ENCODE measurements at regions not wholly inside any gene's neighbourhood (a gene's known extent, or its start where the extent isn't known, plus 50 kb on each side); places are given as distances from the start of the nearest gene placed in this dataset.

DNA sequence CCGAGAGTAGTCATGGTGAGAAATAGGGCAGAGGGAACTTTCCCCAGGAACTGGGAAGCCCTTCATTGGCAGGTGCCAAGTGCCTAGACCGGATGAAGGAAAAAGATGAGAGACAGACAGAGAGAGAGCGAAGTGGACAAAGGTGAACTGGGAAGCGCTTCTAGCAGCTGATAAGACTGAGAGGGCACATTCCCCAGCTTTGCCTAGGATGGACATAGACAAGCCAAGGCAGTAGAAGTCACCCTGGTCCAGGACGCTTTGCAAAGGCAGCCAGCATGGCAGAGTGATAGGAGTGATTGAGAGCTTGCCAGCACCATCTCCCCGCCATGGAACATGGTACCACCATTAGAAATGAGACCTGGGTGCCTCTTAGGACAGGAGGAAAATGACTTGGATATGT, 372.8 kb upstream of the MGMT start:
- no peaks in the 10 kb centered on the region for H3F3A ChIP-seq (ENCODE audit: low read length, unreplicated experiment)
- H3K27me3 ChIP-seq (ENCODE audit: low read length): no peaks in the 10 kb centered on the region
- ATAC-seq: no peak
- H3K9me3 ChIP-seq (ENCODE audit: low read length): no peaks in the 10 kb centered on the region
- H3K36me3 ChIP-seq (ENCODE audit: low read depth, low read length): no peaks in the 10 kb centered on the region
- H4K20me1 ChIP-seq (ENCODE audit: low read length): no peaks in the 10 kb centered on the region
- CTCF ChIA-PET: no interaction called here
- no peak overlapping the region for H3K9ac ChIP-seq (ENCODE audit: low read length)
- H3K9me2 ChIP-seq (replicated peaks; ENCODE audit: low read length): no peaks in the 10 kb centered on the region
- no peak overlapping the region for H3K27ac ChIP-seq (ENCODE audit: low read length)
- H2AFZ ChIP-seq (ENCODE audit: low read length): no peak overlapping the region
- DNase-seq: no peak
- no peak overlapping the region for H3K4me3 ChIP-seq (ENCODE audit: low read length)
- no peak overlapping the region for H3K4me2 ChIP-seq (ENCODE audit: low read length)
- TF ChIP-seq EZH2 (IDR thresholded peaks at IDR 0.05; ENCODE audit: low read length, unreplicated experiment): no peak
- TF ChIP-seq EZH2phosphoT487 (IDR thresholded peaks at IDR 0.05; ENCODE audit: borderline replicate concordance, low read length): no peak
- TF ChIP-seq, protein P1, sequence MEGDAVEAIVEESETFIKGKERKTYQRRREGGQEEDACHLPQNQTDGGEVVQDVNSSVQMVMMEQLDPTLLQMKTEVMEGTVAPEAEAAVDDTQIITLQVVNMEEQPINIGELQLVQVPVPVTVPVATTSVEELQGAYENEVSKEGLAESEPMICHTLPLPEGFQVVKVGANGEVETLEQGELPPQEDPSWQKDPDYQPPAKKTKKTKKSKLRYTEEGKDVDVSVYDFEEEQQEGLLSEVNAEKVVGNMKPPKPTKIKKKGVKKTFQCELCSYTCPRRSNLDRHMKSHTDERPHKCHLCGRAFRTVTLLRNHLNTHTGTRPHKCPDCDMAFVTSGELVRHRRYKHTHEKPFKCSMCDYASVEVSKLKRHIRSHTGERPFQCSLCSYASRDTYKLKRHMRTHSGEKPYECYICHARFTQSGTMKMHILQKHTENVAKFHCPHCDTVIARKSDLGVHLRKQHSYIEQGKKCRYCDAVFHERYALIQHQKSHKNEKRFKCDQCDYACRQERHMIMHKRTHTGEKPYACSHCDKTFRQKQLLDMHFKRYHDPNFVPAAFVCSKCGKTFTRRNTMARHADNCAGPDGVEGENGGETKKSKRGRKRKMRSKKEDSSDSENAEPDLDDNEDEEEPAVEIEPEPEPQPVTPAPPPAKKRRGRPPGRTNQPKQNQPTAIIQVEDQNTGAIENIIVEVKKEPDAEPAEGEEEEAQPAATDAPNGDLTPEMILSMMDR (conservative IDR thresholded peaks at IDR 0.05; ENCODE audit: low read depth, low read length): no peak
- POLR2A ChIA-PET (ENCODE audit: unreplicated experiment): no interaction called here
- H3K79me2 ChIP-seq (ENCODE audit: low read length): no peaks in the 10 kb centered on the region
- intact Hi-C loops (cut with micrococcal nuclease): no loop called here
- no TSS peak for BruUV-seq (replicated peaks)
- H3K4me1 ChIP-seq (ENCODE audit: insufficient read depth, low read length): no peaks in the 10 kb centered on the region

DNA sequence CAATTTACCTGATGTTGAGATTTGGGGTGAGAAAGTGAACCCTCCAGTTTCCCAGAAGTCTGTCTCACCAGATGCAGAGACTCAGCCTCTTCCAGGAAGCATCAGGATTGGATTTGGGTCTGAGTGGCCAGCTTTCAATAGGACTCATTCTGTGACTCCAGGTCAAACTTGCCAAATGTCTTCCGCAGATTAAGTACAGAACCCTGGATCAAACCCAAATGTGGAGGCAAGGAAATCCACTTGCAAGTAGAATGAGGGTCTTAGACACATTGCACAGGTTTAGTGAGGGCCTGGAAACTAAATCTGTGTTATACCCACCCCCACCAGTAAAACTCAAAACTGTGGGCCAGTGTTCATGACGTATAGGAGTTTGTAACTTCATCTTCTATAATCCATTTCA, 372.2 kb upstream of the MGMT start:
- H3K9me3 ChIP-seq (ENCODE audit: low read length): no peaks in the 10 kb centered on the region
- POLR2A ChIA-PET (ENCODE audit: unreplicated experiment): no interaction called here
- H3K4me2 ChIP-seq (ENCODE audit: low read length): no peak overlapping the region
- no peaks in the 10 kb centered on the region for H4K20me1 ChIP-seq (ENCODE audit: low read length)
- no peaks in the 10 kb centered on the region for H3K27me3 ChIP-seq (ENCODE audit: low read length)
- H3K9me2 ChIP-seq (replicated peaks; ENCODE audit: low read length): no peaks in the 10 kb centered on the region
- TF ChIP-seq, protein P1 (conservative IDR thresholded peaks at IDR 0.05; ENCODE audit: low read depth, low read length): no peak
- TF ChIP-seq EZH2 (IDR thresholded peaks at IDR 0.05; ENCODE audit: low read length, unreplicated experiment) (no peak), EZH2phosphoT487 (IDR thresholded peaks at IDR 0.05; ENCODE audit: borderline replicate concordance, low read length) (no peak)
- no peaks in the 10 kb centered on the region for H3K4me1 ChIP-seq (ENCODE audit: insufficient read depth, low read length)
- CTCF ChIA-PET: no interaction called here
- H2AFZ ChIP-seq (ENCODE audit: low read length): no peak overlapping the region
- no peak for DNase-seq
- no peak overlapping the region for H3K9ac ChIP-seq (ENCODE audit: low read length)
- intact Hi-C loops (cut with micrococcal nuclease): no loop called here
- no peaks in the 10 kb centered on the region for H3K36me3 ChIP-seq (ENCODE audit: low read depth, low read length)
- no peak for ATAC-seq
- no TSS peak for BruUV-seq (replicated peaks)
- H3K79me2 ChIP-seq (ENCODE audit: low read length): no peaks in the 10 kb centered on the region
- no peaks in the 10 kb centered on the region for H3F3A ChIP-seq (ENCODE audit: low read length, unreplicated experiment)
- H3K27ac ChIP-seq (ENCODE audit: low read length): no peak overlapping the region
- no peak overlapping the region for H3K4me3 ChIP-seq (ENCODE audit: low read length)

DNA sequence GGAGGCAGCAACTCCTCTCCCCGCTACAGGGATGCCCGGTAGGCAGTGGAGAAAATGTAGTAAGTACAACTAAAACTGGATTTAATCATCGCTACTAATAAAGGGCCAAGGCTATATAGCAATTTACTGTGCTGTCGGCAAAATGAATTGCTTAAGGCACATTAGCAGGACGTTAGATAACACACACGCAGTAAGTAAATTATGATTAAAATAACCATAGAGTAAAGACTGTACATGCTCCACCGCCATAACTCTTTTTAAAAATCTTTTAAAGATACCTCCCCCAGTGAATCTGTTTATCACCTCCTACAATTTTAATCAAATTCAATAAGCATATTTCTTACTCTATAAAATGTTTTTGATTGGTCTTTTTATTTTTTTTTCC, 371.4 kb upstream of the MGMT start:
- DNase-seq: no peak
- no peaks in the 10 kb centered on the region for H3K4me1 ChIP-seq (ENCODE audit: insufficient read depth, low read length)
- no peaks in the 10 kb centered on the region for H3K9me3 ChIP-seq (ENCODE audit: low read length)
- no peak overlapping the region for H3K4me2 ChIP-seq (ENCODE audit: low read length)
- TF ChIP-seq, protein P1 (conservative IDR thresholded peaks at IDR 0.05; ENCODE audit: low read depth, low read length): no peak
- TF ChIP-seq EZH2phosphoT487 (IDR thresholded peaks at IDR 0.05; ENCODE audit: borderline replicate concordance, low read length) (no peak), EZH2 (IDR thresholded peaks at IDR 0.05; ENCODE audit: low read length, unreplicated experiment) (no peak)
- ATAC-seq: no peak
- no peaks in the 10 kb centered on the region for H4K20me1 ChIP-seq (ENCODE audit: low read length)
- H3K27me3 ChIP-seq (ENCODE audit: low read length): no peaks in the 10 kb centered on the region
- no peaks in the 10 kb centered on the region for H3K36me3 ChIP-seq (ENCODE audit: low read depth, low read length)
- intact Hi-C loops (cut with micrococcal nuclease): no loop called here
- no peaks in the 10 kb centered on the region for H3K79me2 ChIP-seq (ENCODE audit: low read length)
- no peak overlapping the region for H3K9ac ChIP-seq (ENCODE audit: low read length)
- no peaks in the 10 kb centered on the region for H3F3A ChIP-seq (ENCODE audit: low read length, unreplicated experiment)
- ChIA-PET CTCF (no interaction called here), POLR2A (ENCODE audit: unreplicated experiment) (no interaction called here)
- H3K27ac ChIP-seq (ENCODE audit: low read length): no peak overlapping the region
- no TSS peak for BruUV-seq (replicated peaks)
- H3K9me2 ChIP-seq (replicated peaks; ENCODE audit: low read length): no peaks in the 10 kb centered on the region
- H2AFZ ChIP-seq (ENCODE audit: low read length): no peak overlapping the region
- no peak overlapping the region for H3K4me3 ChIP-seq (ENCODE audit: low read length)

All from PC-3 (cell line).